GM12878 (cell line): ENCODE measurements at regions not wholly inside any gene's neighbourhood (a gene's known extent, or its start where the extent isn't known, plus 50 kb on each side); places are given as distances from the start of the nearest gene placed in this dataset.

Experiments
- ATAC-seq: fragments of 200-7000 bp; cut with Tn5 transposase; 3 replicates; pipeline ENCODE4 v1.9.1; 2020; ENCODE audit warnings: mild to moderate bottlenecking, moderate library complexity
- BruUV-seq: library from RNA; stranded (reverse); fragments of 400-500 nt; replicated peaks from 2 replicates; lab custom pipeline; 2021; lab: Mats Ljungman, UMichigan
- CTCF ChIA-PET: fragments of 300-600 bp; sonication (Branson Sonifier 250); formaldehyde crosslinking; extraction: SDS; loops from one replicate; lab custom pipeline; 2021; ENCODE audit warnings: inconsistent platforms; lab: Yijun Ruan, JAX
- POLR2A ChIA-PET: fragments of 350-600 bp; formaldehyde crosslinking; extraction: SDS; loops from one replicate; lab custom pipeline; 2021; ENCODE audit warnings: inconsistent platforms; lab: Charles Lee
- RAD21 ChIA-PET: fragments of 300-600 bp; sonication (Branson Sonifier 250); formaldehyde crosslinking; loops from one replicate; lab custom pipeline; 2023; ENCODE audit warnings: antibody characterized with exemption; ENCODE audit not compliant: unreplicated experiment; lab: Charles Lee
- SMC1A ChIA-PET: fragments of 300-600 bp; sonication (Branson Sonifier 250); formaldehyde crosslinking; loops from one replicate; lab custom pipeline; 2023; ENCODE audit not compliant: unreplicated experiment, uncharacterized antibody; lab: Charles Lee
- DNase-seq: peaks from one replicate; pipeline ENCODE4 v3.0.0-alpha.2; 2011; ENCODE audit warnings: low read depth, low spot score
- FAIRE-seq: peaks from 3 replicates; lab custom pipeline; 2011; peaks lifted over from hg19 to GRCh38; lab: Jason Lieb, UNC
- H2AFZ ChIP-seq: 2 replicates; pipeline ENCODE4 v1.6.0; 2011; ENCODE audit warnings: low read depth, low read length, control low read depth; ENCODE audit not compliant: control insufficient read depth
- H3K27ac ChIP-seq: 2 replicates; pipeline ENCODE4 v1.5.1; 2011; ENCODE audit warnings: control low read depth; ENCODE audit not compliant: control insufficient read depth, insufficient read depth
- H3K27me3 ChIP-seq, 2 experiments: replicated peaks in 1 of 2; 2 replicates each; pipeline versions ENCODE4 v1.6.0 to v1.6.1; 2011; ENCODE audit warnings: low read length in 1 of 2; ENCODE audit not compliant: control insufficient read depth in 2 of 2, insufficient read depth in 2 of 2
- H3K36me3 ChIP-seq, 2 experiments: 2 replicates each; pipeline ENCODE4 v1.5.1; 2011; ENCODE audit warnings: low read length in 1 of 2; ENCODE audit not compliant: control insufficient read depth in 2 of 2, insufficient read depth in 2 of 2
- H3K4me1 ChIP-seq: 2 replicates; pipeline ENCODE4 v1.6.1; 2011; ENCODE audit warnings: mild to moderate bottlenecking, low read length, moderate library complexity, mixed read lengths; ENCODE audit not compliant: control insufficient read depth, insufficient read depth
- H3K4me2 ChIP-seq: 2 replicates; pipeline ENCODE4 v1.6.0; 2011; ENCODE audit warnings: control low read depth; ENCODE audit not compliant: control insufficient read depth, insufficient read depth
- H3K4me3 ChIP-seq: fragments of 200-600 bp; sonication (generic); 2 replicates; pipeline ENCODE4 v1.5.1; 2016
- H3K79me2 ChIP-seq: 2 replicates; pipeline ENCODE4 v1.6.0; 2011; ENCODE audit warnings: low read length; ENCODE audit not compliant: control insufficient read depth, insufficient read depth
- H3K9ac ChIP-seq: 2 replicates; pipeline ENCODE4 v1.8.0; 2011; ENCODE audit warnings: low read length, control low read depth, mixed read lengths; ENCODE audit not compliant: control insufficient read depth, insufficient read depth
- H3K9me3 ChIP-seq: replicated peaks from 3 replicates; pipeline ENCODE4 v1.5.1; 2011; ENCODE audit warnings: mild to moderate bottlenecking, low read length; ENCODE audit not compliant: control insufficient read depth, insufficient read depth
- H4K20me1 ChIP-seq: 2 replicates; pipeline ENCODE4 v1.6.0; 2011; ENCODE audit not compliant: control insufficient read depth, insufficient read depth
- BCL11A ChIP-seq: IDR thresholded peaks from 2 replicates; pipeline ENCODE4 v1.6.1; 2011; ENCODE audit warnings: low read depth, low read length
- BCL3 ChIP-seq: IDR thresholded peaks from 2 replicates; pipeline ENCODE4 v1.6.1; 2011; ENCODE audit warnings: borderline replicate concordance, low read depth, mild to moderate bottlenecking, moderate library complexity, low read length; ENCODE audit not compliant: insufficient read depth, poor library complexity, severe bottlenecking
- ELK1 ChIP-seq: IDR thresholded peaks from 2 replicates; pipeline ENCODE4 v1.6.1; 2012; ENCODE audit warnings: low read depth, low read length, improper control_type of control experiment
- EP300 ChIP-seq, 2 experiments: fragments of 150-350 bp in 1 of 2; IDR thresholded peaks; 2 replicates each; pipeline ENCODE4 v1.6.1; 2011 to 2012; ENCODE audit warnings: low read depth in 2 of 2, low read length in 2 of 2, borderline replicate concordance in 1 of 2, improper control_type of control experiment in 1 of 2, inconsistent platforms in 1 of 2; ENCODE audit not compliant: control insufficient read depth in 1 of 2
- FOS ChIP-seq: IDR thresholded peaks from 3 replicates; pipeline ENCODE4 v1.6.1; 2011; ENCODE audit warnings: borderline replicate concordance; ENCODE audit not compliant: insufficient read length; ENCODE audit errors: extremely low read depth
- HCFC1 ChIP-seq: fragments of 150-350 bp; IDR thresholded peaks from 2 replicates; pipeline ENCODE4 v1.6.1; 2014; ENCODE audit warnings: low read length
- HSF1 ChIP-seq: fragments of 150-350 bp; IDR thresholded peaks from 2 replicates; pipeline ENCODE4 v1.6.1; 2014; ENCODE audit warnings: mild to moderate bottlenecking, low read depth, low read length
- KAT2A ChIP-seq: conservative IDR thresholded peaks from 2 replicates; pipeline ENCODE4 v1.6.1; 2011; ENCODE audit warnings: low read depth, low read length; ENCODE audit not compliant: control insufficient read depth
- MLLT1 ChIP-seq: fragments of 450-650 bp; IDR thresholded peaks from 2 replicates; pipeline ENCODE4 v1.6.1; 2016; ENCODE audit warnings: mild to moderate bottlenecking
- NR2C1 ChIP-seq: fragments of 450-650 bp; IDR thresholded peaks from 2 replicates; pipeline ENCODE4 v1.6.1; 2017; ENCODE audit warnings: antibody characterized with exemption, mild to moderate bottlenecking, moderate library complexity
- PAX8 ChIP-seq: fragments of 450-650 bp; IDR thresholded peaks from 2 replicates; pipeline ENCODE4 v1.6.1; 2017; ENCODE audit warnings: mild to moderate bottlenecking, moderate library complexity
- PRDM15 ChIP-seq: fragments of 450-650 bp; formaldehyde crosslinking; IDR thresholded peaks from 2 replicates; pipeline ENCODE4 v1.4.0; 2020; ENCODE audit warnings: mild to moderate bottlenecking, moderate library complexity
- RAD51 ChIP-seq: fragments of 450-650 bp; IDR thresholded peaks from 2 replicates; pipeline ENCODE4 v1.6.1; 2016; ENCODE audit warnings: moderate library complexity, mild to moderate bottlenecking, inconsistent platforms
- WRNIP1 ChIP-seq: IDR thresholded peaks from 2 replicates; pipeline ENCODE4 v1.6.1; 2011; ENCODE audit warnings: low read depth, low read length, improper control_type of control experiment, borderline replicate concordance
- ZNF217 ChIP-seq: fragments of 450-650 bp; IDR thresholded peaks from 2 replicates; pipeline ENCODE4 v1.6.1; 2017; ENCODE audit warnings: antibody characterized with exemption, mild to moderate bottlenecking
- ZZZ3 ChIP-seq: IDR thresholded peaks from 2 replicates; pipeline ENCODE4 v1.6.1; 2011; ENCODE audit warnings: low read depth; ENCODE audit not compliant: control insufficient read depth, insufficient read length
- WGBS: methylation state at CpG from one replicate; pipeline ENCODE4 v1.1.6; 2016; ENCODE audit warnings: low lambda C conversion rate; ENCODE audit not compliant: insufficient replicate concordance, insufficient coverage; ENCODE audit errors: missing lambda C conversion rate; 5-methylcytosine and 5-hydroxymethylcytosine counted together
- in situ Hi-C: fragments of 300-500 bp; cut with MboI; formaldehyde crosslinking; loops from 9 replicates; pipeline ENCODE4 v1.14.3; 2018; ENCODE audit warnings: mixed read lengths
- intact Hi-C: fragments of 100-400 bp; cut with micrococcal nuclease; formaldehyde crosslinking; loops from one replicate; pipeline ENCODE4 v1.14.2; 2022; ENCODE audit not compliant: unreplicated experiment

DNA sequence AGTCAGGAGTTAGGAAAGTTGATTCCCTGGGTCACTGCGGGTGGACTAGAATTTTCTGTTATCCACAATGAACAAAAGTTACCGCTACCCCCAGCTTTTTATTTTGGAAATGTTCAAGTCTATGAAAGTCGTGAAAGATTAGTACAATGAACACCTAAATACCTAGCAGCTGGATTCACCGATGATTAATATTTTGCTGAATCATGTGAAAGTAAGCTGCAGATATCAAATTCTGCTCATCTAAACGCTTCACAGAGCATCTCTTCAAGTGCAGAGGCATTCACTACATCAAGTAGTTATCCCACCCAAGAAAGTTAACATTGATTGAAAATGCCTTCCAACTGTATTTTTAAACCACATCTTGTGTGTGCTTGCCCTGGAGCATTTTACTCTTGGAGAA, 729.0 kb upstream of the NR2F2 start:
- 31% methylated on average over 5 of the region's 5 CpGs for WGBS
- Histone ChIP-seq H4K20me1 (no peaks in the 10 kb centered on the region), H3K36me3 (no peaks in the 10 kb centered on the region), H3K4me1 (no peaks in the 10 kb centered on the region), H3K9me3 (no peaks in the 10 kb centered on the region; the same call in 2 of the 3 replicates)
- DNase-seq, result no peak
- CTCF ChIA-PET, result no interaction called here
- no peak for ATAC-seq
- TF ChIP-seq FOS, result no peak
- no peak for TF ChIP-seq EP300 (IDR thresholded peaks at IDR 0.05; ENCODE audit: borderline replicate concordance in 1 of 2, control insufficient read depth in 1 of 2, low read depth in 2 of 2, low read length in 2 of 2)
- TF ChIP-seq HCFC1, result no peak
- no peak for TF ChIP-seq BCL11A
- TF ChIP-seq ZZZ3, result no peak
- no peak for TF ChIP-seq KAT2A
- TF ChIP-seq RAD51, result no peak
- no peak for TF ChIP-seq NR2C1
- TF ChIP-seq BCL3, result no peak
- no peak for TF ChIP-seq PRDM15 (CRISPR knock-in tag)
- TF ChIP-seq WRNIP1, result no peak
- no peak for TF ChIP-seq HSF1
- no peak for TF ChIP-seq ZNF217
- TF ChIP-seq PAX8, result no peak
- no peak for TF ChIP-seq ELK1
- TF ChIP-seq MLLT1, result no peak
- TF ChIP-seq, all 136 proteins: peak for 0
- intact Hi-C loops, result no loop called here
- Histone ChIP-seq H2AFZ (no peak overlapping the region), H3K9ac (no peak overlapping the region), H3K4me3 (no peak overlapping the region), H3K27ac (no peak overlapping the region), H3K27me3 (no peaks in the 10 kb centered on the region), H3K79me2 (no peaks in the 10 kb centered on the region), H3K4me2 (no peak overlapping the region)
- no peak for FAIRE-seq
- no TSS peak for BruUV-seq
- ChIA-PET SMC1A (interaction anchor here (0.7 to 1.9 kb wide), 4 partner anchors 9 to 31 kb away, joined by 3 to 9 read pairs (median 4); no protein-coding TSS in a partner anchor), POLR2A (no interaction called here), RAD21 (no interaction called here)
- in situ Hi-C loops, result no loop called here
